ENCODE measurements at regions not wholly inside any gene's neighbourhood (a gene's known extent, or its start where the extent isn't known, plus 50 kb on each side); places are given as distances from the start of the nearest gene placed in this dataset.

GRCh38 chr13:111629926-111630325 is 309.5 kb downstream of the TEX29 start:
- no peak for TF ChIP-seq POLR2A (IDR thresholded peaks at IDR 0.05)
- TF ChIP-seq, protein P1, sequence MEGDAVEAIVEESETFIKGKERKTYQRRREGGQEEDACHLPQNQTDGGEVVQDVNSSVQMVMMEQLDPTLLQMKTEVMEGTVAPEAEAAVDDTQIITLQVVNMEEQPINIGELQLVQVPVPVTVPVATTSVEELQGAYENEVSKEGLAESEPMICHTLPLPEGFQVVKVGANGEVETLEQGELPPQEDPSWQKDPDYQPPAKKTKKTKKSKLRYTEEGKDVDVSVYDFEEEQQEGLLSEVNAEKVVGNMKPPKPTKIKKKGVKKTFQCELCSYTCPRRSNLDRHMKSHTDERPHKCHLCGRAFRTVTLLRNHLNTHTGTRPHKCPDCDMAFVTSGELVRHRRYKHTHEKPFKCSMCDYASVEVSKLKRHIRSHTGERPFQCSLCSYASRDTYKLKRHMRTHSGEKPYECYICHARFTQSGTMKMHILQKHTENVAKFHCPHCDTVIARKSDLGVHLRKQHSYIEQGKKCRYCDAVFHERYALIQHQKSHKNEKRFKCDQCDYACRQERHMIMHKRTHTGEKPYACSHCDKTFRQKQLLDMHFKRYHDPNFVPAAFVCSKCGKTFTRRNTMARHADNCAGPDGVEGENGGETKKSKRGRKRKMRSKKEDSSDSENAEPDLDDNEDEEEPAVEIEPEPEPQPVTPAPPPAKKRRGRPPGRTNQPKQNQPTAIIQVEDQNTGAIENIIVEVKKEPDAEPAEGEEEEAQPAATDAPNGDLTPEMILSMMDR (IDR thresholded peaks at IDR 0.05) = no peak
